GM12892 (cell line): ENCODE measurements at regions not wholly inside any gene's neighbourhood (a gene's known extent, or its start where the extent isn't known, plus 50 kb on each side); places are given as distances from the start of the nearest gene placed in this dataset.

Experiments
- POLR2A ChIP-seq: IDR thresholded peaks from 2 replicates; pipeline ENCODE4 v1.6.1; 2011; ENCODE audit warnings: low read depth, low read length, control low read depth
- POLR2AphosphoS5 ChIP-seq: IDR thresholded peaks from 2 replicates; pipeline ENCODE4 v1.6.1; 2011; ENCODE audit warnings: low read depth, low read length, control low read depth
- TAF1 ChIP-seq: IDR thresholded peaks from 2 replicates; pipeline ENCODE4 v1.6.1; 2011; ENCODE audit warnings: low read depth, mild to moderate bottlenecking, control low read depth, low read length, borderline replicate concordance

GRCh38 chr5:153896117-153896516, 142.6 kb downstream of the FAM114A2 start:
- TF ChIP-seq TAF1 (no peak), POLR2A (no peak), POLR2AphosphoS5 (no peak)
